Right lobe of liver (tissue), 6 donors: ENCODE measurements at regions not wholly inside any gene's neighbourhood (a gene's known extent, or its start where the extent isn't known, plus 50 kb on each side); places are given as distances from the start of the nearest gene placed in this dataset.
"Not testable (repeated sequence)": the region's sequence is repeated elsewhere in the genome, so short reads cannot be mapped to it uniquely, and the experiment has no call there.

ENCODE experiments used
- ATAC-seq, 4 donors: fragments of 200-7000 bp; cut with Tn5 transposase; one replicate each; pipeline ENCODE4 v1.9.1; 2020; ENCODE audit warnings: mild to moderate bottlenecking in 4 of 4, moderate library complexity in 4 of 4
- DNase-seq, 3 donors: peaks; one replicate each; pipeline ENCODE4 v3.0.0-alpha.2; 2020
- H3K27ac ChIP-seq, 3 donors: fragments of 200-600 bp; one replicate each; pipeline ENCODE4 v1.8.0; 2022
- H3K27me3 ChIP-seq, 2 donors: fragments of 200-600 bp; one replicate each; pipeline ENCODE4 v1.8.0; 2022
- H3K36me3 ChIP-seq, 4 donors: fragments of 200-600 bp; sonication (generic) in 1 of 4; one replicate each; pipeline versions ENCODE4 v1.5.1 to v1.8.0; 2017 to 2022; ENCODE audit warnings: control low read depth in 1 of 4
- H3K4me1 ChIP-seq, 4 donors: fragments of 200-600 bp; sonication (generic) in 1 of 4; one replicate each; pipeline versions ENCODE4 v1.5.1 to v1.8.0; 2017 to 2022; ENCODE audit warnings: control low read depth in 1 of 4
- H3K4me3 ChIP-seq, 3 donors: fragments of 200-600 bp; one replicate each; pipeline ENCODE4 v1.8.0; 2022
- H3K9me3 ChIP-seq, 4 donors: fragments of 200-600 bp; sonication (generic) in 1 of 4; one replicate each; pipeline versions ENCODE4 v1.5.1 to v1.8.0; 2017 to 2022; ENCODE audit warnings: control low read depth in 1 of 4
- POLR2A ChIP-seq: fragments of 450-650 bp; IDR thresholded peaks from one replicate; pipeline ENCODE4 v1.6.1; 2017; ENCODE audit warnings: antibody characterized with exemption, mild to moderate bottlenecking
- WGBS: methylation state at CpG from one replicate; pipeline ENCODE4 v1.1.6; 2018; ENCODE audit warnings: low coverage, low lambda C conversion rate; ENCODE audit not compliant: insufficient coverage; ENCODE audit errors: missing lambda C conversion rate; 5-methylcytosine and 5-hydroxymethylcytosine counted together
- intact Hi-C, 2 donors: fragments of 100-400 bp; cut with DNase I; formaldehyde crosslinking; loops; one replicate each; pipeline versions ENCODE4 v1.11.2 to v1.14.1; 2022
- TF ChIP-seq, protein P1 (sequence below), 4 donors: fragments of 200-600 bp in 3 of 4; fragments of 450-650 bp in 1 of 4; IDR thresholded peaks; one replicate each; pipeline versions ENCODE4 v1.5.1 to v1.8.0; 2016 to 2022; ENCODE audit warnings: antibody characterized with exemption in 4 of 4, mild to moderate bottlenecking in 2 of 4
- donor health status: DM: no; HTN: yes; CAD: no.
- donor health status: DM: no; HTN: no; CAD: no.
- donor health status: DM: no; HTN: no; CAD: no.
- donor health status: DM: no; HTN: yes; CAD: no.
- donor health status: DM: no; HTN: yes; CAD: no.

GRCh38 chr4:179695175-179695574 is 2252.9 kb upstream of the AGA start:
- no peaks in the 10 kb centered on the region for H3K9me3 ChIP-seq
- TF ChIP-seq POLR2A, result no peak
- TF ChIP-seq, protein P1, sequence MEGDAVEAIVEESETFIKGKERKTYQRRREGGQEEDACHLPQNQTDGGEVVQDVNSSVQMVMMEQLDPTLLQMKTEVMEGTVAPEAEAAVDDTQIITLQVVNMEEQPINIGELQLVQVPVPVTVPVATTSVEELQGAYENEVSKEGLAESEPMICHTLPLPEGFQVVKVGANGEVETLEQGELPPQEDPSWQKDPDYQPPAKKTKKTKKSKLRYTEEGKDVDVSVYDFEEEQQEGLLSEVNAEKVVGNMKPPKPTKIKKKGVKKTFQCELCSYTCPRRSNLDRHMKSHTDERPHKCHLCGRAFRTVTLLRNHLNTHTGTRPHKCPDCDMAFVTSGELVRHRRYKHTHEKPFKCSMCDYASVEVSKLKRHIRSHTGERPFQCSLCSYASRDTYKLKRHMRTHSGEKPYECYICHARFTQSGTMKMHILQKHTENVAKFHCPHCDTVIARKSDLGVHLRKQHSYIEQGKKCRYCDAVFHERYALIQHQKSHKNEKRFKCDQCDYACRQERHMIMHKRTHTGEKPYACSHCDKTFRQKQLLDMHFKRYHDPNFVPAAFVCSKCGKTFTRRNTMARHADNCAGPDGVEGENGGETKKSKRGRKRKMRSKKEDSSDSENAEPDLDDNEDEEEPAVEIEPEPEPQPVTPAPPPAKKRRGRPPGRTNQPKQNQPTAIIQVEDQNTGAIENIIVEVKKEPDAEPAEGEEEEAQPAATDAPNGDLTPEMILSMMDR (IDR thresholded peaks at IDR 0.05), result no peak
- no peaks in the 10 kb centered on the region for H3K4me1 ChIP-seq
- H3K4me3 ChIP-seq, result no peak overlapping the region
- H3K36me3 ChIP-seq, result no peaks in the 10 kb centered on the region
- DNase-seq (no peak), ATAC-seq (no peak)
- no peak overlapping the region for H3K27ac ChIP-seq
- H3K27me3 ChIP-seq, result no peaks in the 10 kb centered on the region
- intact Hi-C loops, result no loop called here
- WGBS, result 66% methylated on average over 4 of the region's 5 CpGs

DNA sequence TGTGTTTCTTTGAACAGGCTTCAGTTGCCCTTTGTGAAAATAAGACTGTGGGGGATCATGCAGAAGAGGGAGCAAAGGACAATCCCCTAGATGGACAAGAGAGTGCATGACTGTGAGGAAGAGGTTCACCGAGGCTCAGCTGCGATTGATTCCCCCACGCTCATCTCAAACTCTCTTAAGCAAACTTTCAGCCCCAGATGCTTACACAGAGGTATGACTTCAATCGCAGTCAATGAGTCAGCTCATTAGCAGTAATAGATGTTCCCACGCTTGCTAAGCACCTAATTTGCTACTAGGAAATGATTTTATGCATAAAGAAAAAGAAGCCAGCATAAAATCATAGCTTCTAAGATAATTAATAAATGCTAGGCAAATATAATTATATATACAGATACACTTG is 2256.1 kb upstream of the AGA start:
- intact Hi-C loops, result no loop called here
- Histone ChIP-seq H3K27me3 (no peaks in the 10 kb centered on the region), H3K4me1 (no peaks in the 10 kb centered on the region), H3K27ac (no peak overlapping the region), H3K36me3 (no peaks in the 10 kb centered on the region), H3K9me3 (no peaks in the 10 kb centered on the region), H3K4me3 (no peak overlapping the region)
- 59% methylated on average over 5 of the region's 5 CpGs for WGBS
- no peak for DNase-seq
- TF ChIP-seq POLR2A, result no peak
- TF ChIP-seq, protein P1 (IDR thresholded peaks at IDR 0.05), result no peak
- no peak for ATAC-seq

GRCh38 chr4:179709961-179710624 is 2267.9 kb upstream of the AGA start:
- no peak for TF ChIP-seq POLR2A
- TF ChIP-seq, protein P1 (IDR thresholded peaks at IDR 0.05), result no peak
- Histone ChIP-seq H3K36me3 (no peaks in the 10 kb centered on the region), H3K9me3 (no peaks in the 10 kb centered on the region), H3K27ac (no peak overlapping the region), H3K4me1 (no peaks in the 10 kb centered on the region), H3K27me3 (no peaks in the 10 kb centered on the region), H3K4me3 (no peak overlapping the region)
- intact Hi-C loops, result no loop called here
- ATAC-seq (no peak), DNase-seq (no peak)
- WGBS, result 48% methylated on average over 4 of the region's 4 CpGs

DNA sequence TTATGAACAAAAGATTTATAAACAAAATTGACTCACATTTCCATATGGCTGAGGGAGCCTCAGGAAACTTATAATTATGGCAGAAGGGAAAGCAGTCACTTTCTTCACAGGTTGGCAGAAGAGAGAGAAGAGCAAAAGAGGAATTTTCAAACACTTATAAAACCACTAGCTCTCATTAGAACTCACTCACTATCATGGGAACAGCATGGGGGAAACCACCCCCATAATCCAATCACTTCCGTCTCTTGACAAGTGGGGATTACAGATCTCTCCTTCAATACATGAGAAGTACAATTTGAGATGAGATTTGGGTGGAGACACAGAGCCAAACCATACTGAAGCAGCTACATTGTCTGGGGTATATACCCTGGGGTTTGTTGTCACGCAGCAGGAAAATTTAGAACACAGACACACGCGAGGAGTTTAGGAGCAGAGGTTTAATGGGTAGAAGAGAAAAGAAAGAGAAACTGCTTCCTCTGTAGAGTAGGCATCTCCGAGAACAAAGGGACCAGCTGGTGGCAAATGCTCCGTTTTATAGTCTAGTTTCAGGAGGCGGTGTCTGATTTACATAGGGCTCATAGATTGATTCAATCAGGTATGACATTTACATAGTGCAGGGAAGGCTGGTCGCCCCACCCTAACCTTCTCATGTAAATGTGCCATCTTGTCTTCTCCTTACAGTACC is 2277.7 kb upstream of the AGA start:
- Histone ChIP-seq H3K36me3 (no peaks in the 10 kb centered on the region), H3K4me1 (no peaks in the 10 kb centered on the region), H3K9me3 (no peaks in the 10 kb centered on the region), H3K27me3 (no peaks in the 10 kb centered on the region), H3K4me3 (no peak overlapping the region), H3K27ac (no peak overlapping the region)
- intact Hi-C loops, result no loop called here
- ATAC-seq (no peak), DNase-seq (no peak)
- TF ChIP-seq, protein P1 (IDR thresholded peaks at IDR 0.05), result no peak
- TF ChIP-seq POLR2A, result no peak
- 78% methylated on average over 5 of the region's 8 CpGs for WGBS

- H3K27ac ChIP-seq, intact Hi-C loops, ATAC-seq, H3K9me3 ChIP-seq, DNase-seq, H3K36me3 ChIP-seq, H3K4me3 ChIP-seq, H3K4me1 ChIP-seq, H3K27me3 ChIP-seq: not testable (repeated sequence)
- WGBS, result 63% methylated on average over 6 of the region's 6 CpGs
These were observed 2284.3 kb upstream of the AGA start for GRCh38 chr4:179726491-179726890.
